ENCODE measurements at regions not wholly inside any gene's neighbourhood (a gene's known extent, or its start where the extent isn't known, plus 50 kb on each side); places are given as distances from the start of the nearest gene placed in this dataset.
"Not testable (repeated sequence)": the region's sequence is repeated elsewhere in the genome, so short reads cannot be mapped to it uniquely, and the experiment has no call there.

DNA sequence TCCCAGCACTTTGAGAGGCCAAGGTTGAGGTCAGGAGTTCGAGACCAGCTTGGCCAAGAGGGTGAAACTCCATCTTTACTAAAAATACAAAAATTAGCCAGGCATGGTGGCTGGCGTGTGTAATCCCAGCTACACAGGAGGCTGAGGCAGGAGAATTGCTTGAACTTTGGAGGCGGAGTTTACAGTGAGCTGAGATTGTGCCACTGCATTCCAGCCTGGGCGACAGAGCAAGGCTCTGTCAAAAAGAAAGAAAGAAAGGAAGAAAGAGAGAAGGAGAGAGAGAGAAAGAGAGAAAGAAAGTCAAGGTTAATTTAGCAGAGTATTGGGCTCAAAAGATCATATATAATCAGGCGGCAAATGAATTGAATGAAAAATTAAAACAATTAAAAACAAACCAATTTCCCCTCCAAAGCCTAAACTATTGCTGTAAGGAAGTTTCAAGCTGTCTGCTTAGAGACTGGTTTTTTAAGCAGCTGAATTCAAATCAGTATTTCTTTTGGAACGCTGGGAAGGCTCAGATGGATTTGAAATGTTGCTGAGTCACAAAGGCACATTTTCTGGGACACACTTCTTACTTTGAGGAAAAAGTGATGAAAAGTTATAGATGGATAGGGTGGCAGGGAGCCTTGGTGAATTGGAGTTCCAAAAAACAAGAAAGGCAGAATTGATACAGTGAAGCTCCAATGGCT, 81.3 kb upstream of the BHLHE40 start:
- no peak for DNase-seq

DNA sequence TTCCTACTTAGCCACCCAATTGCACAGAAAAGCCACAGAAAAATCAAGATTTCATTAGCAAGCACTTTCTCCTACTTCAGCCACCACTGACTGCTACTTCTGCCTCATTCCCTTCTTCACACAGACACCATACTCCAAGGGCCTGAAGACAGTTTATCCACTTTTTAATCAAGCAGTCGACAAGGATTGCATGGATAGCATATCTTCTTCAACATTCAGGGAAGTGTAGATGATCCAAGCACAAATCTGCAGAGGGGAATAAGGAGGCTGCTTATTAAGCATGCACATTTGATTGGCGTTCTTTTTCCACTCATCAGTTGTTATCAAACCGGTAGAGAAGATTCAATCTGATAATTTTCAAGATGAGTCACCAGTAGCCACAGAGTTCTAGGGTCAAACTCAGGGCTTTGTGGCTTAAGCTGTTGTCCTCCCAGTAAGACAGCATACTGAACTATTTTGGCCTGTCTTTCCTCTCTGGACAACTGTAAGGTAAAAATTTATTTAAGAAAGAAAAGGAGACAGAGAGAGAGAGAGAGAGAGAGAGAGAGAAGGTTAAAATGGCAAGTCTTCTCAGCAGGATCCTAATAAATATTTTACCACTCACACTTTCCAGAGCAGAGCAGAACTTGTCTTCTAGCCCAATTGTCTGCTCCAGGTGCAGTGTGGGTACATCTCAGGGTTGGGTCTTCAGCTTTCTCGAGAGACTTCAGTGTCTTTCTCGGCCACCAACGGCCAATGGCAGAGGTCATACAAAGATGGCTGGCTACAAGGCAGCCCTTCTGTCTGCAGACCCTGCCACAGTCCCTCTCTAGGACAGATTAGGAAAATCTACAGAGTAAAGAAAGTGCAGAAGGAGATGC, 80.6 kb upstream of the BHLHE40 start:
- DNase-seq = no peak

DNA sequence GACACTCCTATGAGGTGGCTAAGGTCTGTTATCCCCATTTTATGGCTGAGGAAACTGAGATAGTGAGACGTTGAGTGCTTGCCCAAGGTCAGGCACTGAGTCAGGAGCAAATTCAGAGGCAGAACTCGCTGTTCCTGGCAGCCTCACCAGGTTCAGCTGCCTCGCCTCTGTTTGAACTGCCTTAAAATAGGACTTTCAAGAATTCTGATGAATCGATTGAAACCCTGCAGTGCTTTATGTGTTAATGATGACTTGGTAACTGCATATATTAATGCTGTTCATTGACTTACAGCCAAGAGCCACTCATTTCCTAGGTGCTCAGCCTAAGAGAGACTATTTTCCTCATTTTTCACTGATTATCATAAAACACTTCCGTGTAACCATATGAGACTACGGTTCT, 79.5 kb upstream of the BHLHE40 start:
- no peak for DNase-seq

DNA sequence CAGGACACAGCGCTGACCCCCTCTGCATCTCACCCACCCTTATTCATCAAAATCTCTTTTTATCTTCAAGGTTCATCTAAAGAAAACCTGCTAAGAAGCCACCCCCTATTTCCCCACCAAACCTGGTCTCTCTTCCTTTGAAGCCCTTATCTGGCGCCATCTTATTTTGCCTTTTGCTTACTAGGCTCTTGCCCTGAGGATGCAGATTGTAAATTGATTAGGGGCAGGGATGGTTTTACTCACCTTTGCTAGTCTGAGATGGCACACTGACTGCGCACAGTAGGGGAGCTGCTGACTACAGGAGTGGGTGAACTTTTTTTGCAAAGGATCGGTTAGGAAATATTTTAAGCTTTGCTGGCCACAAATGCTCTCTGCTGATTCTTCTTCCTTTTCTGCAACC, 78.9 kb upstream of the BHLHE40 start:
- no peak for DNase-seq

DNA sequence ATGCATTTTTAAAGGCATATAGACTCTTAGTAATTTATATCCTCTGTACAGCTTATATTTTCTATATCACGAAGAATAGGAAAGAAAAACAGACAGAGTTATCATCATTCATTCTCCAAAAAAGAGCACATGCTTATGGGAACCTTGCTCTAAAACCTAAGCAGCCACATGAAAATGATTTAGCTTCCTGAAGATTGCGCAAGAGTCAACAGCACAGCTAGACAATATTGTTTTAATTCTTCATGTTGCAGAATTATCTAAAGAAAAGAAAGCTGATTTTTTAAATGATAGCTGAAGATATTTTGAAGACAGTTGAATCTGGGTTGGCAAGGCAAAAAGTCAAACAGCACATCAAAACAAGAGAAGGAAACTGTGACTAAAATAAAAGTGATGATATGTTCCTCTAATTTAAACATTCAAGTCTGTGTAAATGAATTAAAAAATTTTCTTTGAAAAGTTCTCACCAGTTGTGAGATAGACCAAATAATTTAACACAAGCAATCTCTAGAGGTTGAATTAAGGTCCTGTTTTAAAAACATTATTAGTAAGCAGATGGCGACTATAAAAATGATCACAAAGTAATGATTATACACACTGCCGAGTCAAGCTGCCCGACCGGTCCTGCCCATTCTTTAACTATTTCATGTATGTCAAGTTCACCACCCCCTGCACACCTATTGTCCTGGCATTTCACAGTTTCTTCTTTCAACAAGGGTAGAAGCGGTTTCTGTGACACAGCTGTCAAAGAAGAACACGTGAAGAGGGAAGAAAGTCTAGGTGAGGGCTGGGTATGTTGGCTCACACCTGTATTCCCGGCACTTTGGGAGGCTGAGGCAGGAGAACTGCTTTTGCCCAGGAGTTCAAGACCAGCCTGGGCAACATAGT, 74.2 kb upstream of the BHLHE40 start:
- DNase-seq = no peak

DNA sequence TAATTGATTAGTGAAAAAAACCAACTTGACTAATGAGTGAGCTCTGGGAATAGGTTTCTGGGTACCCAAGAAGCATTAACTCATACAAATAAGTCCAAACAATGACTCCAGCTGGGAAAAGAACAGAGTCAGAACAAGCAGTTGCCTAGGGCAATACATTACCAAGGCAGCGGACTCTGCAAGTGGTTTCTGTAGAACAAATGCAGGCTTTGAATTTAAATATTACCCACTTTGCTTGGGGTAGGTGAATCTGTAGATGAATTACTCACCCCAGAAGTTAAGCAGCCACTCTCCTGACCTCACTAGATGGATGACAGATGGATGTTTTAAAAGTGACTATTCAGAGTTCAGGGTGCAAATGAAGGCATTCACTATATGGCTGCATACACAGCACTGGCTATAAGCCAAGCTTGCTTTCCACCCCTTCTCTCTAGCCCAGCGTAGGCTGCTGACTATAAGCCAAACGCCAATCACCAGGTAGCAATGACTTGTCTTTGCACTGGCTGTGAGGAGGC, 73.1 kb upstream of the BHLHE40 start:
- DNase-seq = peak in 2 of 56 donors; percentile 3 to 10

DNA sequence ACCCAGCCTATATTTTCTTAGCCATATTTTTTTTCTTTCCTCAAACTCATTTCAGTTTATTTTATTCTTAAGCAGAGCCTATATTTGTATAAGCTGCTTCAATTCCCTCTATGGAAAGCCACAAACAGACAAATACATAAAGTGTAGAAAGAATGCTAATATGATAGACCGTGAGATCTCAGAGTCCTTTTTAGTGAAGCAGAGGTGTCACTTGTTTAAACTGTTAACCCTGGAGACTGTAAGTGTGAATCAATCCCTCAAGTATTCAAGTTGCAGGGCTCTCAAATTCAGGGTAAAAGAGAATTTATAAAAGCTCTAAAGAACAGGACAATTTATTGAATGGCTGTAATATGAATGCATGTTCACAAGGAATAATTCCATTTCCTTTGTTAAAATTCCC, 72.2 kb upstream of the BHLHE40 start:
- DNase-seq = no peak

DNA sequence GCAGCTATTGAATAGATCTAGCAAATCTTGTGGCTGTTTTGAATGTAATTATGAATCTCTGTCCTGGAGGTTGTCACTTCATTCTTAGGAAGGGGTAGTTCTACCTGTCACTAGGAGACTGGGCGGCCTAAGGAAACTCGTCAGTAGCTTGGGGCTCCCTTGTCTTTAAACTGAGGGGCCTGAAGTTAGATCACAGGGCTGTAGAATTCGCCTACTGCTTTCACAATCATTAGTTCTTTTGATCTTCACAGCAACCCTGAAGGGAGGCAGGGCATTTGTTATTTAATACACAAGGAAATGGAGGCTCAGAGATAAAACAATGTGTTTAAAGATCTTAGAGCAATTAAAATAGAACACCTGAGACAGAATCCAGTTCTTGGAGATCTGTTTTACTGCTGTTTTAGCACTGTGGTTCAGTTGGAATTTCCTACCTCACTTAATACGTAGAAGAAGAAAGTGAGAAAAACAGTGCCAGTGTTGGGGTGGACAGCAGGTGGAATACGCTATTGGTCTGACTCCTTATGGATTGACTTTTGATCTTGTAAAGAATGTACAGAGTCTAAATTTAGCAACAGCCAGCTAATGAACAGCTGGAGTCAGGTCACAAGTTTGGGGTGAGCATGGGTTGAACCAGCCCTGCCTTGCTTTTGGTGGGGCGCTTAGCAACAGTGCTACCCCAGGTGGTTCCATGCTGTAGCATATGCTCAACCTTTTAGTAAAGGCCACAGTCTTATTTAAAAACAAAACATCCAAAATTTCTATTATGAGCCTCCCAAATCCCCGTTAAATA, 71.4 kb upstream of the BHLHE40 start:
- DNase-seq = no peak

DNA sequence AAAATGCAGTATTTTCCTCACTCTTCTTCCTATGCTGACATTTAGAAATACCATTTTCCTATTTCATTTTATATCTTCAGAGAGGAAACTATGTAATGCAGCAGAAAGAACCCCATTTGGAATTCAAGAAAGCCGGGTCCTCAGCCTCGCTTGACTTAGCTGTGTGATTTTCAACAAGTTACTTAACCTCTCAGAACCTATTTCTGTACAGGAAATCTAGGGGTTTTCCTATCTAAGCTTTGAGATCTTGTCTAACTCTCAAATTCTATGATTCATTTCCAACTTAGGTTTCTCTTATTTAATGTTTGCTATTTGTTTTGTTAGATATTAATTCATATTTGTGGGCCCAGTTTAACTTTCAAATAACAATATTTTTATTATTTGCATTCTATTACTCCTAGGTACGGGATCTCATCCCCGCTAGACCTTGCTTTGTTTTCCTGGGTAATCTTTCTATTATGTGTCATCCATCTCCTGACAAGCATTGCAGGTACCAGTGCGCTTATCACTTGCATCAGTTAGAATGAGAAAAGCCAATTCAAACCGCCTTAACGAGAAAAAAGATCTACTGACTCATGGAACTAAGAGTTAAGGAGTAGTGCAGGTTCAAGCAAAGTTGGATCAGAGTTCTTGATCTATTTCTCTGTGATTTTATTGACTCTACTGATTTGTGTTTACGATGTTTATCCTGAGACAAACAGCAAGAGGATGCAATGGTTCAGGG, 70.6 kb upstream of the BHLHE40 start:
- DNase-seq = no peak

DNA sequence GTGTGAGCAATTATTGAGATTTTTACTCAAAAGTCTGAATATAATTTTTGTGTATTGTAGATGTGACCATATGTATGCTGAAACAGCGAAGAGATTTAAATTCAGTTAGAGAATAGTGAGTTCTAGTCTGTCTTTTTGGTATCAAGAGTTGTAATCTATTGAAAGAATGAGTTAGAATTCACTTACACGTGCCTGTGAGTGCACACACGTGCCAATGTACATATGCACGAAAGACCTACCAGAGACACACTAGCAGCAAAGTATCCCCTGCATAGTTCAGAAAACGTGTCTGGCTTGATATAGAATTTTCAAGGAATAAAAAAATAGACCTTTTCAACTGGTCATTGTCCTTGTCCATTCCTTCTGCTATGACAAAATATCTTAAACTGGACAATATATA, 64.8 kb upstream of the BHLHE40 start:
- DNase-seq = no peak

DNA sequence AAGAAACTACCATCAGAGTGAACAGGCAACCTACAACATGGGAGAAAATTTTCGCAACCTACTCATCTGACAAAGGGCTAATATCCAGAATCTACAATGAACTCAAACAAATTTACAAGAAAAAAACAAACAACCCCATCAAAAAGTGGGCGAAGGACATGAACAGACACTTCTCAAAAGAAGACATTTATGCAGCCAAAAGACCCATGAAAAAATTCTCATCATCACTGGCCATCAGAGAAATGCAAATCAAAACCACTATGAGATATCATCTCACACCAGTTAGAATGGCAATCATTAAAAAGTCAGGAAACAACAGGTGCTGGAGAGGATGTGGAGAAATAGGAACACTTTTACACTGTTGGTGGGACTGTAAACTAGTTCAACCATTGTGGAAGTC, 57.6 kb upstream of the BHLHE40 start:
- not testable (repeated sequence) for DNase-seq

DNA sequence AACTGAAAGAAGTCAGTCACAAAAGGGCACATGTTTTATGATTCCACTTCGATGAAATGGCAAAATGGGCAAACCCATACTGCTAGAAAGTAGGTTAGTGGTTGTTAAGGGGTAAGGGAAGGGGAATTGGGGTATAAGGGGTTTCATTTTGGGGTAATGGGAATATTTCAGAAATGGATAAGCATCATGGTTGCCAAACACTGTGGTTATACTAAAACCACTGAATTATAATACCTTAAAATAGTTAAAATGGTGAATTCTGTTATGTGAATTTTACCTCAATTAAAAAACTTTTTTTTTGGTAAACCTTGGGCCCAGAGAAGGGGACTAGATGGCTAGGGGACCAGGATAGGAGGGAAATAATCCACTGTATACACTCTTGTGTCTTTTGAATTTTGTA, 52.3 kb upstream of the BHLHE40 start:
- DNase-seq = no peak

DNA sequence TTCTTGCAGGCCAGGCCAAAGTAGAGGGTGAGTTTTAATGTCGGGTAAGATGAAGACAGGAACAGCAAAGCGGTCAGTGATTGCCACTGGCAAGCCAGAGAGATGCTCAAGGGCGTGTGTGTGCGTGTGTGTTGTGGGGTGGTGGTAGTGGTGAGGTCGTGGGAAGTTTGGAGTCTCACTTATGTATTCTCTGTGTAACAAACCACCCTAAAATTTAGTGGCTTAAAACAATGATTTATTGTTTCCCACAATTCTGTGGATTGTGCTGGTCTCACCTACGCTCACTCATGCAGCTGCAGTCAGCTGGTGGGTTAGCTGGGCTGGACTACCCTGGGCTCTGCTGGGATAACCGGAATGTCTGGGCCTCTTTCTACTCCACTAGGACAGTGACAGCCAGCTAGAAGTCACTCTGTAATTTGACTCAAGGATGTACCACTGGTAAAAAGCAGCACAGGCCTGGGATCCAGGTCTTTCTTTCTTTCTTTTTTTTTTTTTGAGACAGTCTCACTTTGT, 50.9 kb upstream of the BHLHE40 start:
- DNase-seq = no peak

Data from amygdala (tissue), 56 donors.